Fibroblast of skin of left quadriceps (primary cell): ENCODE measurements at regions not wholly inside any gene's neighbourhood (a gene's known extent, or its start where the extent isn't known, plus 50 kb on each side); places are given as distances from the start of the nearest gene placed in this dataset.
A peak's percentile ranks its signal among the peaks of the same experiment; 100 is the strongest.
"Not testable (repeated sequence)": the region's sequence is repeated elsewhere in the genome, so short reads cannot be mapped to it uniquely, and the experiment has no call there.

Source experiments
- DNase-seq, 2 experiments: peaks; one replicate each; pipeline ENCODE4 v3.0.0-alpha.2; 2013; ENCODE audit warnings: low read depth in 2 of 2

- no peak for DNase-seq
Measured at GRCh38 chr4:138448169-138448568, 206.0 kb upstream of the SLC7A11 start.

GRCh38 chr4:138446456-138446855 is 204.3 kb upstream of the SLC7A11 start:
- no peak for DNase-seq

- peak; percentile 84 to 86 for DNase-seq
Measured at GRCh38 chr4:138445098-138445497, 202.9 kb upstream of the SLC7A11 start.

- DNase-seq = no peak
Measured at GRCh38 chr4:138444260-138444659, 202.1 kb upstream of the SLC7A11 start.

GRCh38 chr4:138439143-138439581 is 197.0 kb upstream of the SLC7A11 start:
- no peak for DNase-seq

GRCh38 chr4:138438608-138439007 is 196.5 kb upstream of the SLC7A11 start:
- DNase-seq = no peak

- no peak for DNase-seq
Measured at GRCh38 chr4:138437263-138437851, 195.2 kb upstream of the SLC7A11 start.

GRCh38 chr4:138435733-138436132 is 193.6 kb upstream of the SLC7A11 start:
- DNase-seq = not testable (repeated sequence)

- DNase-seq = not testable (repeated sequence)
Measured at GRCh38 chr4:138435046-138435445, 192.9 kb upstream of the SLC7A11 start.

GRCh38 chr4:138428611-138429010 is 186.5 kb upstream of the SLC7A11 start:
- DNase-seq = no peak

- DNase-seq = no peak
Measured at GRCh38 chr4:138426786-138427185, 184.6 kb upstream of the SLC7A11 start.

- DNase-seq = no peak
Measured at GRCh38 chr4:138420471-138420870, 178.3 kb upstream of the SLC7A11 start.

- no peak for DNase-seq
Measured at GRCh38 chr4:138414202-138414601, 172.1 kb upstream of the SLC7A11 start.

GRCh38 chr4:138413273-138413672 is 171.1 kb upstream of the SLC7A11 start:
- no peak for DNase-seq

GRCh38 chr4:138412847-138413246 is 170.7 kb upstream of the SLC7A11 start:
- no peak for DNase-seq

GRCh38 chr4:138410266-138410665 is 168.1 kb upstream of the SLC7A11 start:
- no peak for DNase-seq

- no peak for DNase-seq
Measured at GRCh38 chr4:138409670-138410069, 167.5 kb upstream of the SLC7A11 start.

GRCh38 chr4:138408758-138409157 is 166.6 kb upstream of the SLC7A11 start:
- DNase-seq = no peak

GRCh38 chr4:138407329-138407728 is 165.2 kb upstream of the SLC7A11 start:
- DNase-seq = no peak

GRCh38 chr4:138406876-138407275 is 164.7 kb upstream of the SLC7A11 start:
- no peak for DNase-seq

- peak; percentile 34 to 45 for DNase-seq
Measured at GRCh38 chr4:138405934-138406567, 163.9 kb upstream of the SLC7A11 start.

GRCh38 chr4:138405466-138405891 is 163.3 kb upstream of the SLC7A11 start:
- no peak for DNase-seq

- no peak for DNase-seq
Measured at GRCh38 chr4:138404801-138405200, 162.7 kb upstream of the SLC7A11 start.

- DNase-seq = no peak
Measured at GRCh38 chr4:138404251-138404650, 162.1 kb upstream of the SLC7A11 start.
